K562 (cell line): ENCODE measurements at regions not wholly inside any gene's neighbourhood (a gene's known extent, or its start where the extent isn't known, plus 50 kb on each side); places are given as distances from the start of the nearest gene placed in this dataset.
A peak's percentile ranks its signal among the peaks of the same experiment; 100 is the strongest.

Experiments
- ADNP ChIP-seq: fragments of 200-800 bp; sonication (Bioruptor generic); IDR thresholded peaks from 2 replicates; pipeline ENCODE4 v1.6.1; 2016; ENCODE audit warnings: missing genetic modification characterization, missing compliant biosample characterization
- ATF2 ChIP-seq: sonication (generic); formaldehyde crosslinking; IDR thresholded peaks from 2 replicates; pipeline ENCODE4 v1.8.1; 2022; ENCODE audit warnings: missing genetic modification reagents
- CBFA2T2 ChIP-seq: fragments of 450-650 bp; conservative IDR thresholded peaks from 2 replicates; pipeline ENCODE4 v1.6.1; 2017; ENCODE audit warnings: mild to moderate bottlenecking
- CBX3 ChIP-seq, 2 experiments: IDR thresholded peaks; 1 replicate in 1 of 2; 2 replicates in 1 of 2; pipeline ENCODE4 v1.6.1; 2012; ENCODE audit warnings: inconsistent platforms in 2 of 2, low read length in 2 of 2, borderline replicate concordance in 1 of 2, control low read depth in 1 of 2
- CHD4 ChIP-seq: fragments of 200-600 bp; sonication (generic); IDR thresholded peaks from 3 replicates; pipeline ENCODE4 v1.6.1; 2012; ENCODE audit warnings: low read depth, mild to moderate bottlenecking, mixed read lengths, low read length, inconsistent platforms; ENCODE audit not compliant: insufficient read depth, insufficient replicate concordance, poor library complexity, severe bottlenecking
- E2F1 ChIP-seq: sonication (generic); formaldehyde crosslinking; IDR thresholded peaks from 2 replicates; pipeline ENCODE4 v1.8.1; 2023; ENCODE audit warnings: mild to moderate bottlenecking, missing genetic modification reagents, moderate library complexity
- EHMT2 ChIP-seq: fragments of 450-650 bp; IDR thresholded peaks from 2 replicates; pipeline ENCODE4 v1.6.1; 2018; ENCODE audit warnings: antibody characterized with exemption
- HDAC2 ChIP-seq: fragments of 450-650 bp; IDR thresholded peaks from 2 replicates; pipeline ENCODE4 v1.6.1; 2016; ENCODE audit warnings: mild to moderate bottlenecking
- PATZ1 ChIP-seq: fragments of 250-450 bp; sonication (Bioruptor Pico); IDR thresholded peaks from 2 replicates; pipeline ENCODE4 v1.5.0; 2020; ENCODE audit warnings: mild to moderate bottlenecking, borderline replicate concordance
- RBM25 ChIP-seq: fragments of 200-400 bp; formaldehyde crosslinking; IDR thresholded peaks from 2 replicates; pipeline ENCODE4 v1.6.1; 2018; ENCODE audit warnings: low read length, low read depth, moderate library complexity; ENCODE audit not compliant: severe bottlenecking
- RCOR1 ChIP-seq, 2 experiments: IDR thresholded peaks; 2 replicates each; pipeline ENCODE4 v1.6.1; 2012; ENCODE audit warnings: low read depth in 2 of 2, low read length in 2 of 2, borderline replicate concordance in 1 of 2, improper control_type of control experiment in 1 of 2
- SMARCA5 ChIP-seq: fragments of 450-650 bp; IDR thresholded peaks from 2 replicates; pipeline ENCODE4 v1.6.1; 2016
- SMARCB1 ChIP-seq: IDR thresholded peaks from 2 replicates; pipeline ENCODE4 v1.6.1; 2011; ENCODE audit warnings: improper control_type of control experiment, low read depth; ENCODE audit not compliant: insufficient read length
- ZBTB12 ChIP-seq: fragments of 250-450 bp; sonication (Bioruptor Pico); IDR thresholded peaks from 2 replicates; pipeline ENCODE4 v1.4.0; 2020
- ZNF395 ChIP-seq: fragments of 200-800 bp; sonication (Bioruptor generic); IDR thresholded peaks from 2 replicates; pipeline ENCODE4 v1.6.1; 2017; ENCODE audit warnings: missing genetic modification characterization, missing compliant biosample characterization

- TF ChIP-seq E2F1, result no peak
- TF ChIP-seq ZBTB12 (CRISPR knock-in tag), result no peak
- TF ChIP-seq RCOR1 (IDR thresholded peaks at IDR 0.05; ENCODE audit: borderline replicate concordance in 1 of 2, low read depth in 2 of 2, low read length in 2 of 2), result peak in 1 of 2 experiments; percentile 70; a peak in 2 of 4 replicates
- peak; percentile 51; the same call in 1 of the 2 replicates for TF ChIP-seq SMARCA5
- TF ChIP-seq ADNP (tag), result peak; percentile 91
- TF ChIP-seq PATZ1 (CRISPR knock-in tag), result no peak
- TF ChIP-seq ZNF395 (CRISPR knock-in tag), result no peak
- no peak for TF ChIP-seq EHMT2
- peak; percentile 29 for TF ChIP-seq CHD4
- no peak for TF ChIP-seq CBFA2T2
- TF ChIP-seq SMARCB1, result no peak
- TF ChIP-seq HDAC2, result 0 out of 2 replicates have a peak, but pooled peaks have one; percentile 39
- TF ChIP-seq ATF2, result no peak
- TF ChIP-seq RBM25, result peak; percentile 98
- TF ChIP-seq CBX3 (IDR thresholded peaks at IDR 0.05; ENCODE audit: borderline replicate concordance in 1 of 2, low read length in 2 of 2), result 0 out of 3 replicates have a peak, but pooled peaks of 1 of the 2 experiments have one; percentile 51
Measured at GRCh38 chr2:217074576-217075255, 214.9 kb upstream of the TNP1 start (continued).
